ENCODE measurements at regions not wholly inside any gene's neighbourhood (a gene's known extent, or its start where the extent isn't known, plus 50 kb on each side); places are given as distances from the start of the nearest gene placed in this dataset.

- Histone ChIP-seq H3K4me3 (no peak overlapping the region), H3K27ac (no peak overlapping the region), H3K4me1 (no peaks in the 10 kb centered on the region), H3K36me3 (no peaks in the 10 kb centered on the region), H3K9me3 (no peaks in the 10 kb centered on the region), H3K27me3 (no peaks in the 10 kb centered on the region)
- intact Hi-C loops (cut with DNase I) = no loop called here
- no peak for TF ChIP-seq CTCF (IDR thresholded peaks at IDR 0.05)
- DNase-seq (no peak), ATAC-seq (no peak)
These were observed 167.6 kb upstream of the FN1 start for GRCh38 chr2:215603440-215603839.

- DNase-seq = no peak
- H3K27me3 ChIP-seq = no peaks in the 10 kb centered on the region
- ATAC-seq = no peak
- no peak for TF ChIP-seq CTCF (IDR thresholded peaks at IDR 0.05)
- no peaks in the 10 kb centered on the region for H3K36me3 ChIP-seq
- H3K9me3 ChIP-seq = no peaks in the 10 kb centered on the region
- no peak overlapping the region for H3K27ac ChIP-seq
- no peak overlapping the region for H3K4me3 ChIP-seq
- intact Hi-C loops (cut with DNase I) = no loop called here
- no peaks in the 10 kb centered on the region for H3K4me1 ChIP-seq
These were observed 167.1 kb upstream of the FN1 start for GRCh38 chr2:215602997-215603396.

DNA sequence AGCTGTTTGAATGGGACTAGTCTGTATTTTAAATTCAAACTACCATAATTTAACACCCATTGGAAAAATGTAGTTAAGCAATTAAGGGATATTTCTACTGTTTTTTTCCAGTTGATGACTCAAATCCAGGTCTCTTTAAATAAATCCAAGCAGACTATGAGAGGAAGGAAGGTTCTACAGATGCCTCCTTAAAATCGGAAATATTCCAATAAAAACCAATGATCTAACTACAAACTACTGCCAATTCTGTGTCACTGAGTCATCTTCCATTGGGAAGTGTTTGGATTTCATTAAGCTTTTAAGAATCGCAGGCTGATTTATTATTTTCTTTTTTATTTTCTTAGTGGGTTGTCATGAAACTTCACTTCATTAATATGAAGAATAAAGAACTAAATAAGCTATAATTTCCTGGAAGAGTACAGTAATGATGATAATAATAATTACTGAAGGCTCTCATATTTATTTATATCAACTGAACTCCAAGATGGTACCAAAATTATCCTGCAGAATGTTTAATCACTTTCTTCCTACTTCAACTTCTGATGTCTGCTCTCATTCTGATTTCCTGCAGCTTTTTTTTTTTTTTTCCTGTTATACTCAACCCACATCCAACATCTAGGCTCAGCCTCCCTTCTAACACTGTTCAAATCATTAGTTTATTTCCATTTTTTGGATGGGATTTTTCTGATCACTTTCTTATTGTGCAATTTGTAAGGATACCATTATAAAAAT, 166.3 kb upstream of the FN1 start:
- no peak for TF ChIP-seq CTCF (IDR thresholded peaks at IDR 0.05)
- Histone ChIP-seq H3K27me3 (no peaks in the 10 kb centered on the region), H3K4me3 (no peak overlapping the region), H3K9me3 (no peaks in the 10 kb centered on the region), H3K4me1 (no peaks in the 10 kb centered on the region), H3K27ac (no peak overlapping the region), H3K36me3 (no peaks in the 10 kb centered on the region)
- intact Hi-C loops (cut with DNase I) = no loop called here
- ATAC-seq (no peak), DNase-seq (no peak)

DNA sequence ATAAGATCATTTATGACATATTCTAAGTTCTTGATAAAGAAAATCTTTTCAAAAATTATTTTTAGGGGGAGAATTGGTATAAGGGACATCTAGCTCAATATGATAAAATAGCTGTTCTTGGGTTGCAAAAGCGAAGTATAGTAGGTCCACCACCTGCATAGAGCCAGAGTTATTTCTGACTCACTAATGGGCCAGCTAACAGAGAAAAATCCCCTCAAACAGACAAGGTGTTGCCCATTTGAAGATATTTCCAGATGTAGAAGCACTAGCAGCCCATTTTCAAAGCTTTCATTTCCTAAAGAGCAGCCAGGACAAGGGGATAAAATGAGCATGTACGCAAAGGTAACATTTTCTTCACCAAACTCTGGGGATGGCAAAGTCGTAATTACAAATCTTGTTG, 165.7 kb upstream of the FN1 start:
- H3K4me1 ChIP-seq = no peaks in the 10 kb centered on the region
- TF ChIP-seq CTCF (IDR thresholded peaks at IDR 0.05) = no peak
- H3K9me3 ChIP-seq = no peaks in the 10 kb centered on the region
- no peak overlapping the region for H3K27ac ChIP-seq
- intact Hi-C loops (cut with DNase I) = no loop called here
- H3K4me3 ChIP-seq = no peak overlapping the region
- ATAC-seq = no peak
- H3K36me3 ChIP-seq = no peaks in the 10 kb centered on the region
- no peak for DNase-seq
- no peaks in the 10 kb centered on the region for H3K27me3 ChIP-seq

DNA sequence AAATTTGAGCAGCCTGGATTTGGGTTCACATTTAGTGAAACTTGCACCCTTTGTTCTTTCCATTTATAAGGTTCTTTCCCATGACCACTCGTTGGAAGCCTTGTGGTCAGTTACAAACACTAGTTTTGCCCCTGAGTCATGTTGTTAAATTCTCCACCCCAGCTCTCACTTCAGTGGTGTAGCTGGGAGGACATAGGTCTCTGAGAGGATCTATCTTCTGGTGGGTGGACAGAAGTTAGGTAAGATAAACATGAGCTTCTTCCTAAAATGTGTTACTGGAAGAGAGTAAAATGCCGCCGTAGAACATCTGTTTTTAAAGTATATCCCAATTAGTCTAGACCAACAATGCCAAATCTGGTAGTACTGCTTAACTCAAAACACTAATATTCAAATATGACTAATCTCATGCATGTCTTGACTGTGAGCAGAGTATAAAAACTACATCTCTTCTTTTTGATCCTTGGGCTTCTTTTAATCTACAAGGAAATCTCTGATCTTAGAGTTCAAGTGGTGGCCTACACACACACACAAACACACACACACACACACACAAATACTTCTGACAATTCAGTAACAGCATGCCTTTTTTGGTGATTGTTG, 162.6 kb upstream of the FN1 start:
- Histone ChIP-seq H3K4me3 (no peak overlapping the region), H3K27ac (no peak overlapping the region), H3K4me1 (no peaks in the 10 kb centered on the region), H3K9me3 (no peaks in the 10 kb centered on the region), H3K27me3 (no peaks in the 10 kb centered on the region), H3K36me3 (no peaks in the 10 kb centered on the region)
- no peak for DNase-seq
- TF ChIP-seq CTCF (IDR thresholded peaks at IDR 0.05) = no peak
- intact Hi-C loops (cut with DNase I) = no loop called here
- peak; percentile 59 for ATAC-seq
